GM12874 (cell line): ENCODE measurements at regions not wholly inside any gene's neighbourhood (a gene's known extent, or its start where the extent isn't known, plus 50 kb on each side); places are given as distances from the start of the nearest gene placed in this dataset.

Source experiments
- CTCF ChIP-seq: IDR thresholded peaks from 2 replicates; pipeline ENCODE4 v1.5.1; 2011; ENCODE audit warnings: low read depth, mild to moderate bottlenecking, control low read depth, low read length, moderate library complexity; ENCODE audit not compliant: insufficient read depth

DNA sequence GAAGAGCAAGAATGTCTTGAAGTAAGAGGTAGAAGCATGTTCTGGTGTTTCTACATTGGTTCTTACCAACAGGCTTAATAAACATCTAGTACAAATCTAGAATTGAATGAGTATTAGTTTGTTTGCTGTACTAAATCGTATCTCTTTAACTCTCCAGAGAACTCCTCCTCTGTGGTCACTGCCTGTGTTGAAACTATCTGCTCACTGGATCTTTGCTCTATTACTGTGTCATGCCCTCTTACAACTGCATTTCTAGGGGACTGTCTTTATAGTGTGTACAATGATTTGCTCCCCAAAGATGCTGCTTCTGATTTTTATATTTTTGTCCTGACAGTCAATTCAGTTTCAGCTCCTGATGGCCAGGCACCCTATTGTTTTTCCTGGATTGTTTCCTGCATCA is 50.1 kb upstream of the E2F7 start:
- no peak for TF ChIP-seq CTCF
